Heart right ventricle (tissue), 16 donors: ENCODE measurements at regions not wholly inside any gene's neighbourhood (a gene's known extent, or its start where the extent isn't known, plus 50 kb on each side); places are given as distances from the start of the nearest gene placed in this dataset.
"Not testable (repeated sequence)": the region's sequence is repeated elsewhere in the genome, so short reads cannot be mapped to it uniquely, and the experiment has no call there.

Source experiments
- ATAC-seq, 8 donors: fragments of 200-7000 bp; cut with Tn5 transposase; one replicate each; pipeline ENCODE4 v1.9.1; 2020; ENCODE audit warnings: mild to moderate bottlenecking in 8 of 8, moderate library complexity in 8 of 8, moderate number of reproducible peaks in 1 of 8
- DNase-seq, 2 donors: peaks; one replicate each; pipeline ENCODE4 v3.0.0-alpha.2; 2020
- H3K27ac ChIP-seq, 10 donors: fragments of 200-600 bp; sonication (generic) in 2 of 10; one replicate each; pipeline versions ENCODE4 v1.5.0 to v1.8.0; 2020 to 2022; ENCODE audit warnings: mild to moderate bottlenecking in 3 of 10
- H3K27me3 ChIP-seq, 7 donors: fragments of 200-600 bp; one replicate each; pipeline ENCODE4 v1.8.0; 2021 to 2022; ENCODE audit warnings: mild to moderate bottlenecking in 2 of 7
- H3K36me3 ChIP-seq, 9 donors: fragments of 200-600 bp; sonication (generic) in 1 of 9; one replicate each; pipeline versions ENCODE4 v1.5.0 to v1.8.0; 2020 to 2022; ENCODE audit warnings: mild to moderate bottlenecking in 2 of 9
- H3K4me1 ChIP-seq, 9 donors: fragments of 200-600 bp; sonication (generic) in 1 of 9; one replicate each; pipeline versions ENCODE4 v1.5.0 to v1.8.0; 2020 to 2022; ENCODE audit warnings: mild to moderate bottlenecking in 4 of 9
- H3K4me3 ChIP-seq, 10 donors: fragments of 200-600 bp; sonication (generic) in 2 of 10; one replicate each; pipeline versions ENCODE4 v1.5.0 to v1.8.0; 2020 to 2022; ENCODE audit warnings: mild to moderate bottlenecking in 7 of 10, moderate library complexity in 2 of 10
- H3K9me3 ChIP-seq, 11 donors: fragments of 200-600 bp in 10 of 11; sonication (generic) in 2 of 11; one replicate each; pipeline versions ENCODE4 v1.5.0 to v1.8.0; 2013 to 2022; ENCODE audit warnings: mild to moderate bottlenecking in 2 of 11, control low read depth in 1 of 11, moderate library complexity in 1 of 11
- WGBS, 2 donors: extraction: QIAGEN DNeasy Blood & Tissue Kit; methylation state at CpG; one replicate each; pipeline ENCODE4 v1.1.7; 2013; ENCODE audit warnings: inconsistent platforms in 1 of 2; 5-methylcytosine and 5-hydroxymethylcytosine counted together
- intact Hi-C, 10 donors: fragments of 100-400 bp; cut with DNase I; formaldehyde crosslinking; loops; one replicate each; pipeline versions ENCODE4 v1.11.1 to v1.14.2; 2022
- TF ChIP-seq, protein P1 (sequence below), 9 donors: fragments of 200-600 bp; sonication (generic) in 2 of 9; IDR thresholded peaks; one replicate each; pipeline versions ENCODE4 v1.5.0 to v1.8.0; 2021 to 2022; ENCODE audit warnings: antibody characterized with exemption in 9 of 9, mild to moderate bottlenecking in 5 of 9, moderate library complexity in 1 of 9
- donor health status: Arrhythmogenic right ventricular cardiomyopathy.
- donor health status: ischemic (EF 13 %, LVEDD 7.1; RV severe dilation, severe dysfunction).
- donor health status: healthy with polysubstance abuse.
- donor health status: DM: no; HTN: yes; CAD: no.
- donor health status: DM: no; HTN: no; CAD: no.
- donor health status: ischemic (EF 25% LVEDD 6.9; RV normal size, moderate dysfunction).
- donor health status: ischemic (EF 25% LVEDD 5.7; RV mildly dilated, moderate dysfunction).
- donor health status: healthy.
- donor health status: DM: yes; HTN: yes; CAD: no.
- donor health status: Ischemic cardiomyopathy.
- donor health status: ischemic (EF 35%, LVEDD 5.7; RV mildly dilated, moderate dysfunction).
- donor health status: nonischemic (EF 11% LVEDD 7.7; RV severe dilation, severe dysfunction).
- donor health status: DM: yes; HTN: yes; CAD: no.
- donor health status: PGD.
- donor health status: ischemic (EF 29% LVEDD 5.4; RV normal size, mild dysfunction).
- donor health status: nonischemic (EF 23%, LVEDD 6.1; RV moderate dilation, normal function).

DNA sequence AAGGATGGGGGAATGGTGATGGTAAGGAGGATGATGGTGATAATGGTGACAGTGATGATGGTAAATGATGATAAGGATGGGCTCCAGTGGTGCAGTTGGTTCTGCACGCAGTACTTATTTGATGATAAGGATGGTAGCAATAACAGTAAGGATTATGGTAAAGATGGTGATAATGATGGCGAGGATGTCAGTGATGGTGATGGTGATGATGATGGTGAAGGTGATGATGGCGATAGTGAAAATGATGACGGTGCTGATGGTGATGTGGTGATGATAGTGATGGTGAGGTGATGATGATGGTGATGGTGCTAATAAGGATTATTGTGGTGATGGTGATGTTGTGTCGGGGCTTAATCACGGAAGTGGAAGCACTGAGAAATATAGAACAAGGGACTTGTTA lies 103.7 kb downstream of the C16orf95 start:
- Histone ChIP-seq H3K27me3 (peaks cover 0 to 14% (median 0%) of the 10 kb centered on the region in 7 donors), H3K27ac (no peak overlapping the region), H3K36me3 (no peaks in the 10 kb centered on the region), H3K4me1 (no peaks in the 10 kb centered on the region), H3K4me3 (no peak overlapping the region), H3K9me3 (no peaks in the 10 kb centered on the region)
- DNase-seq (no peak), ATAC-seq (no peak)
- intact Hi-C loops, result no loop called here
- TF ChIP-seq, protein P1, sequence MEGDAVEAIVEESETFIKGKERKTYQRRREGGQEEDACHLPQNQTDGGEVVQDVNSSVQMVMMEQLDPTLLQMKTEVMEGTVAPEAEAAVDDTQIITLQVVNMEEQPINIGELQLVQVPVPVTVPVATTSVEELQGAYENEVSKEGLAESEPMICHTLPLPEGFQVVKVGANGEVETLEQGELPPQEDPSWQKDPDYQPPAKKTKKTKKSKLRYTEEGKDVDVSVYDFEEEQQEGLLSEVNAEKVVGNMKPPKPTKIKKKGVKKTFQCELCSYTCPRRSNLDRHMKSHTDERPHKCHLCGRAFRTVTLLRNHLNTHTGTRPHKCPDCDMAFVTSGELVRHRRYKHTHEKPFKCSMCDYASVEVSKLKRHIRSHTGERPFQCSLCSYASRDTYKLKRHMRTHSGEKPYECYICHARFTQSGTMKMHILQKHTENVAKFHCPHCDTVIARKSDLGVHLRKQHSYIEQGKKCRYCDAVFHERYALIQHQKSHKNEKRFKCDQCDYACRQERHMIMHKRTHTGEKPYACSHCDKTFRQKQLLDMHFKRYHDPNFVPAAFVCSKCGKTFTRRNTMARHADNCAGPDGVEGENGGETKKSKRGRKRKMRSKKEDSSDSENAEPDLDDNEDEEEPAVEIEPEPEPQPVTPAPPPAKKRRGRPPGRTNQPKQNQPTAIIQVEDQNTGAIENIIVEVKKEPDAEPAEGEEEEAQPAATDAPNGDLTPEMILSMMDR (IDR thresholded peaks at IDR 0.05), result no peak
- 94 to 96% methylated on average over 6 of the region's 6 CpGs for WGBS, 2 donors

DNA sequence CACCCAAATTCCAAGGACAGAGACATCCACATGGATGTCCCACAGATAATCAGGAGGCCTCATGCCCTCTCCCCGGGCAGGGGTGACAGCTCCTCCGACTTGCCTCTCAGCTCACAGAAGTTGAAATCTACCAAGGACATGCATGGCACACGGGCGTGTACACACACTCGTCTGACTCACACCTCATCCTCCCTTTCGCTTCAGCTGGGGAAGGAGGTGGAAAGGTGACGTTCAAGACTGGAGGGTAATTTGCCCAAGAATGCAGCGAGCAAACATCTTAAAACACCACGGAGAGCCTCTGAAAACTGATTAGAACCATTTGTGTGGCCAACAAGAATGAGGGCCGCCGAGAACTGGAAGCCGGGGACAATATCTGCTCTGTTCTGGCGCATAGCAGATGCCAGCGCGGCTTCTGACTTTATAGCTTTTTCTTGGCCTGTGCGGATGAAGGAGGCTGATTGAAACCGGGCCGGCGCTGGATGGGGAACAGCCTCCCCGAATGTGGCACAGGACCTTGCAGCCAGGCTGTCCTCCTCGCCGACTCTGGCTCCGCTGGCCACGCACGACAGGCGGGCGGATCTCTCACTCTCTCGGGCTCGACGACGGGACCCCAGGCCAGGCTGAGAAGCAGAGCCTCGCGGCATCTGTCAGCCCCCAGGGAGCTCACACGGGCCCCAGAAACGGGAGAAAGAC lies 100.9 kb downstream of the C16orf95 start:
- Histone ChIP-seq H3K27ac (no peak overlapping the region), H3K4me1 (no peaks in the 10 kb centered on the region), H3K27me3 (peaks cover 0 to 14% (median 0%) of the 10 kb centered on the region in 7 donors), H3K4me3 (no peak overlapping the region), H3K36me3 (no peaks in the 10 kb centered on the region), H3K9me3 (no peaks in the 10 kb centered on the region)
- intact Hi-C loops, result no loop called here
- 74 to 77% methylated on average over 35 of the region's 35 CpGs for WGBS, 2 donors
- peak in 3 of 8 donors; percentile 19 to 34 (median 24) for ATAC-seq
- TF ChIP-seq, protein P1 (IDR thresholded peaks at IDR 0.05), result no peak
- no peak for DNase-seq

GRCh38 chr16:87216841-87217275 lies 100.3 kb downstream of the C16orf95 start:
- Histone ChIP-seq H3K27ac (no peak overlapping the region), H3K4me3 (no peak overlapping the region), H3K4me1 (no peaks in the 10 kb centered on the region), H3K9me3 (no peaks in the 10 kb centered on the region), H3K36me3 (no peaks in the 10 kb centered on the region), H3K27me3 (peaks cover 0 to 14% (median 0%) of the 10 kb centered on the region in 7 donors)
- DNase-seq (no peak), ATAC-seq (peak in 2 of 8 donors; percentile 25 to 62)
- intact Hi-C loops, result no loop called here
- 77 to 78% methylated on average over 30 of the region's 30 CpGs for WGBS, 2 donors
- TF ChIP-seq, protein P1 (IDR thresholded peaks at IDR 0.05), result no peak

GRCh38 chr16:87217802-87218201 lies 99.4 kb downstream of the C16orf95 start:
- 83 to 86% methylated on average over 17 to 21 of the region's 22 CpGs for WGBS, 2 donors

More at GRCh38 chr16:87217802-87218201, 99.4 kb downstream of the C16orf95 start:
- intact Hi-C loops, H3K4me3 ChIP-seq, H3K36me3 ChIP-seq, ATAC-seq, DNase-seq, H3K27ac ChIP-seq, H3K9me3 ChIP-seq, H3K4me1 ChIP-seq: not testable (repeated sequence)
- H3K27me3 ChIP-seq, result peaks cover 0 to 14% (median 0%) of the 10 kb centered on the region in 7 donors
